Dendritic cell treated with granulocyte-macrophage colony-stimulating factor and Interleukin-4, amounts not matched to agents 40 ng/mL and 50 ng/mL, for 4 days (primary cell): ENCODE measurements at regions not wholly inside any gene's neighbourhood (a gene's known extent, or its start where the extent isn't known, plus 50 kb on each side); places are given as distances from the start of the nearest gene placed in this dataset.

ENCODE experiments used
- H3K27ac Mint-ChIP-seq: one replicate; pipeline ENCODE4 v1.8.0; 2022; ENCODE audit warnings: mild to moderate bottlenecking, mixed read lengths
- H3K27me3 Mint-ChIP-seq: one replicate; pipeline ENCODE4 v1.8.0; 2022; ENCODE audit warnings: mild to moderate bottlenecking, mixed read lengths
- H3K36me3 Mint-ChIP-seq: one replicate; pipeline ENCODE4 v1.8.0; 2022; ENCODE audit warnings: low read depth, mixed read lengths
- H3K4me1 Mint-ChIP-seq: one replicate; pipeline ENCODE4 v1.8.0; 2022; ENCODE audit warnings: low read depth, mixed read lengths
- H3K4me3 Mint-ChIP-seq: one replicate; pipeline ENCODE4 v1.8.0; 2022; ENCODE audit warnings: mild to moderate bottlenecking, moderate library complexity, mixed read lengths
- H3K9me3 Mint-ChIP-seq: one replicate; pipeline ENCODE4 v1.8.0; 2022; ENCODE audit warnings: mixed read lengths
- intact Hi-C: fragments of 100-400 bp; cut with micrococcal nuclease; formaldehyde crosslinking; loops from one replicate; pipeline ENCODE4 v1.15.0; 2022

- Mint-ChIP-seq H3K36me3 (no peaks in the 10 kb centered on the region), H3K4me3 (no peak overlapping the region), H3K4me1 (no peaks in the 10 kb centered on the region), H3K9me3 (no peaks in the 10 kb centered on the region), H3K27ac (no peak overlapping the region), H3K27me3 (peaks cover 2% of the 10 kb centered on the region)
- intact Hi-C loops = no loop called here
These were observed 177.0 kb upstream of the VASH1 start for GRCh38 chr14:76584271-76584702.

GRCh38 chr14:76585616-76586015 lies 175.7 kb upstream of the VASH1 start:
- no peaks in the 10 kb centered on the region for H3K4me1 Mint-ChIP-seq
- H3K27me3 Mint-ChIP-seq = peaks cover 2% of the 10 kb centered on the region
- no peaks in the 10 kb centered on the region for H3K36me3 Mint-ChIP-seq
- no peak overlapping the region for H3K27ac Mint-ChIP-seq
- H3K4me3 Mint-ChIP-seq = no peak overlapping the region
- intact Hi-C loops = no loop called here
- no peaks in the 10 kb centered on the region for H3K9me3 Mint-ChIP-seq

- no peaks in the 10 kb centered on the region for H3K4me1 Mint-ChIP-seq
- H3K4me3 Mint-ChIP-seq = no peak overlapping the region
- intact Hi-C loops = no loop called here
- no peak overlapping the region for H3K27ac Mint-ChIP-seq
- H3K9me3 Mint-ChIP-seq = no peaks in the 10 kb centered on the region
- no peaks in the 10 kb centered on the region for H3K36me3 Mint-ChIP-seq
- peaks cover 10% of the 10 kb centered on the region for H3K27me3 Mint-ChIP-seq
These were observed 172.0 kb upstream of the VASH1 start for GRCh38 chr14:76589246-76589645.

GRCh38 chr14:76591266-76591665 lies 170.0 kb upstream of the VASH1 start:
- Mint-ChIP-seq H3K4me3 (no peak overlapping the region), H3K27ac (no peak overlapping the region), H3K27me3 (peaks cover 8% of the 10 kb centered on the region), H3K36me3 (no peaks in the 10 kb centered on the region), H3K9me3 (no peaks in the 10 kb centered on the region), H3K4me1 (no peaks in the 10 kb centered on the region)
- intact Hi-C loops = no loop called here

GRCh38 chr14:76595266-76595665 lies 166.0 kb upstream of the VASH1 start:
- Mint-ChIP-seq H3K4me1 (no peaks in the 10 kb centered on the region), H3K4me3 (no peak overlapping the region), H3K27me3 (peaks cover 16% of the 10 kb centered on the region), H3K27ac (no peak overlapping the region), H3K9me3 (no peaks in the 10 kb centered on the region), H3K36me3 (no peaks in the 10 kb centered on the region)
- intact Hi-C loops = no loop called here

- Mint-ChIP-seq H3K36me3 (no peaks in the 10 kb centered on the region), H3K4me3 (no peak overlapping the region), H3K9me3 (peaks cover 9% of the 10 kb centered on the region), H3K4me1 (no peaks in the 10 kb centered on the region), H3K27me3 (peaks cover 20% of the 10 kb centered on the region), H3K27ac (no peak overlapping the region)
- intact Hi-C loops = no loop called here
These were observed 163.9 kb upstream of the VASH1 start for GRCh38 chr14:76597387-76597786.

GRCh38 chr14:76599141-76599540 lies 162.1 kb upstream of the VASH1 start:
- Mint-ChIP-seq H3K4me3 (no peak overlapping the region), H3K27me3 (peaks cover 13% of the 10 kb centered on the region), H3K4me1 (no peaks in the 10 kb centered on the region), H3K9me3 (peaks cover 9% of the 10 kb centered on the region), H3K36me3 (no peaks in the 10 kb centered on the region), H3K27ac (no peak overlapping the region)
- intact Hi-C loops = no loop called here

GRCh38 chr14:76599559-76600287 lies 161.5 kb upstream of the VASH1 start:
- Mint-ChIP-seq H3K9me3 (peaks cover 9% of the 10 kb centered on the region), H3K4me3 (no peak overlapping the region), H3K27me3 (peaks cover 13% of the 10 kb centered on the region), H3K27ac (no peak overlapping the region), H3K36me3 (no peaks in the 10 kb centered on the region), H3K4me1 (no peaks in the 10 kb centered on the region)
- intact Hi-C loops = no loop called here

- no peak overlapping the region for H3K4me3 Mint-ChIP-seq
- H3K9me3 Mint-ChIP-seq = peaks cover 9% of the 10 kb centered on the region
- intact Hi-C loops = no loop called here
- H3K27ac Mint-ChIP-seq = no peak overlapping the region
- H3K27me3 Mint-ChIP-seq = peaks cover 11% of the 10 kb centered on the region
- no peaks in the 10 kb centered on the region for H3K4me1 Mint-ChIP-seq
- no peaks in the 10 kb centered on the region for H3K36me3 Mint-ChIP-seq
These were observed 157.6 kb upstream of the VASH1 start for GRCh38 chr14:76603713-76604112.

GRCh38 chr14:76607510-76607909 lies 153.8 kb upstream of the VASH1 start:
- intact Hi-C loops = no loop called here
- peaks cover 6% of the 10 kb centered on the region for H3K27me3 Mint-ChIP-seq
- no peaks in the 10 kb centered on the region for H3K9me3 Mint-ChIP-seq
- no peak overlapping the region for H3K27ac Mint-ChIP-seq
- H3K36me3 Mint-ChIP-seq = no peaks in the 10 kb centered on the region
- no peak overlapping the region for H3K4me3 Mint-ChIP-seq
- H3K4me1 Mint-ChIP-seq = no peaks in the 10 kb centered on the region

GRCh38 chr14:76612654-76613053 lies 148.6 kb upstream of the VASH1 start:
- intact Hi-C loops = no loop called here
- Mint-ChIP-seq H3K4me3 (no peak overlapping the region), H3K9me3 (peaks cover 10% of the 10 kb centered on the region), H3K27me3 (peaks cover 8% of the 10 kb centered on the region), H3K4me1 (no peaks in the 10 kb centered on the region), H3K36me3 (no peaks in the 10 kb centered on the region), H3K27ac (no peak overlapping the region)

- Mint-ChIP-seq H3K27ac (no peak overlapping the region), H3K9me3 (peaks cover 15% of the 10 kb centered on the region), H3K27me3 (peaks cover 8% of the 10 kb centered on the region), H3K36me3 (no peaks in the 10 kb centered on the region), H3K4me1 (no peaks in the 10 kb centered on the region), H3K4me3 (no peak overlapping the region)
- intact Hi-C loops = no loop called here
These were observed 147.7 kb upstream of the VASH1 start for GRCh38 chr14:76613616-76614015.

- peaks cover 9% of the 10 kb centered on the region for H3K27me3 Mint-ChIP-seq
- intact Hi-C loops = no loop called here
- no peak overlapping the region for H3K27ac Mint-ChIP-seq
- no peaks in the 10 kb centered on the region for H3K36me3 Mint-ChIP-seq
- peaks cover 23% of the 10 kb centered on the region for H3K9me3 Mint-ChIP-seq
- no peak overlapping the region for H3K4me3 Mint-ChIP-seq
- H3K4me1 Mint-ChIP-seq = no peaks in the 10 kb centered on the region
These were observed 145.9 kb upstream of the VASH1 start for GRCh38 chr14:76615331-76615730.

- peaks cover 23% of the 10 kb centered on the region for H3K9me3 Mint-ChIP-seq
- no peaks in the 10 kb centered on the region for H3K4me1 Mint-ChIP-seq
- H3K27ac Mint-ChIP-seq = no peak overlapping the region
- peaks cover 9% of the 10 kb centered on the region for H3K27me3 Mint-ChIP-seq
- intact Hi-C loops = no loop called here
- H3K4me3 Mint-ChIP-seq = no peak overlapping the region
- H3K36me3 Mint-ChIP-seq = no peaks in the 10 kb centered on the region
These were observed 143.8 kb upstream of the VASH1 start for GRCh38 chr14:76617440-76617839.

- H3K4me1 Mint-ChIP-seq = no peaks in the 10 kb centered on the region
- no peaks in the 10 kb centered on the region for H3K9me3 Mint-ChIP-seq
- H3K36me3 Mint-ChIP-seq = no peaks in the 10 kb centered on the region
- H3K27me3 Mint-ChIP-seq = peaks cover 23% of the 10 kb centered on the region
- intact Hi-C loops = no loop called here
- H3K4me3 Mint-ChIP-seq = no peak overlapping the region
- no peak overlapping the region for H3K27ac Mint-ChIP-seq
These were observed 124.7 kb upstream of the VASH1 start for GRCh38 chr14:76636602-76637001.
